HCT116 (cell line): ENCODE measurements at regions not wholly inside any gene's neighbourhood (a gene's known extent, or its start where the extent isn't known, plus 50 kb on each side); places are given as distances from the start of the nearest gene placed in this dataset.

Experiments used
- ATAC-seq: fragments of 200-7000 bp; cut with Tn5 transposase; 2 replicates; pipeline ENCODE4 v1.9.1; 2020; ENCODE audit warnings: mild to moderate bottlenecking, moderate library complexity
- BruUV-seq: library from RNA; stranded (reverse); fragments of 400-500 nt; replicated peaks from 2 replicates; lab custom pipeline; 2021; lab: Mats Ljungman, UMichigan
- CTCF ChIA-PET: fragments of 300-600 bp; sonication (Branson Sonifier 250); formaldehyde crosslinking; loops from one replicate; lab custom pipeline; 2021; ENCODE audit warnings: antibody characterized with exemption; lab: Charles Lee
- POLR2A ChIA-PET: fragments of 300-600, 350-600 bp; sonication (Branson Sonifier 250); formaldehyde crosslinking; loops from one replicate; lab custom pipeline; 2021; ENCODE audit warnings: antibody characterized with exemption; lab: Charles Lee
- RAD21 ChIA-PET, 2 experiments: fragments of 300-600 bp; sonication (Branson Sonifier 250); formaldehyde crosslinking; loops; one replicate each; lab custom pipeline; 2023; ENCODE audit warnings: low total read pairs in 2 of 2; ENCODE audit not compliant: uncharacterized antibody in 2 of 2, unreplicated experiment in 2 of 2, low non-redundant PET in 1 of 2; lab: Charles Lee
- DNase-seq: peaks from one replicate; pipeline ENCODE4 v3.0.0-alpha.2; 2010; ENCODE audit warnings: low read depth, low spot score
- H2AFZ ChIP-seq: fragments of 200-600 bp; shearing (Covaris generic), sonication (generic); 2 replicates; pipeline ENCODE4 v1.6.1; 2017; ENCODE audit warnings: low read depth, mixed run types, mixed read lengths, antibody characterized with exemption, low read length; ENCODE audit not compliant: poor library complexity, severe bottlenecking
- H3K27ac ChIP-seq: 2 replicates; pipeline ENCODE4 v1.5.1; 2012; ENCODE audit warnings: low read depth, low read length
- H3K27me3 ChIP-seq: fragments of 200-600 bp; sonication (generic); 2 replicates; pipeline ENCODE4 v1.6.1; 2016; ENCODE audit warnings: mixed run types, low read length, mixed read lengths; ENCODE audit not compliant: insufficient read depth
- H3K36me3 ChIP-seq, 2 experiments: fragments of 200-500 bp in 1 of 2; fragments of 200-600 bp in 1 of 2; sonication (Bioruptor generic) in 1 of 2; sonication (generic) in 1 of 2; 2 replicates each; pipeline versions ENCODE4 v1.5.1 to v1.6.1; 2014 to 2016; ENCODE audit warnings: low read length in 2 of 2, inconsistent platforms in 1 of 2, mixed read lengths in 1 of 2, mixed run types in 1 of 2; ENCODE audit not compliant: insufficient read depth in 2 of 2, control insufficient read depth in 1 of 2
- H3K4me1 ChIP-seq, 2 experiments: fragments of 200-600 bp in 1 of 2; sonication (generic) in 1 of 2; 2 replicates each; pipeline versions ENCODE4 v1.5.1 to v1.6.1; 2012 to 2017; ENCODE audit warnings: low read length in 2 of 2, inconsistent platforms in 1 of 2, mild to moderate bottlenecking in 1 of 2, mixed read lengths in 1 of 2, mixed run types in 1 of 2, moderate library complexity in 1 of 2; ENCODE audit not compliant: insufficient read depth in 2 of 2, control insufficient read depth in 1 of 2
- H3K4me2 ChIP-seq: fragments of 200-600 bp; sonication (generic); 2 replicates; pipeline ENCODE4 v1.6.1; 2017; ENCODE audit warnings: mixed run types, low read length, mixed read lengths
- H3K4me3 ChIP-seq, 2 experiments: fragments of 200-600 bp in 1 of 2; sonication (generic) in 1 of 2; replicated peaks in 1 of 2; 2 replicates each; pipeline ENCODE4 v1.5.1; 2011 to 2016; ENCODE audit warnings: low read length in 2 of 2, control low read depth in 1 of 2, low read depth in 1 of 2, mild to moderate bottlenecking in 1 of 2, mixed read lengths in 1 of 2, mixed run types in 1 of 2
- H3K79me2 ChIP-seq: fragments of 200-600 bp; sonication (generic); 2 replicates; pipeline ENCODE4 v1.6.1; 2017; ENCODE audit warnings: mild to moderate bottlenecking, mixed run types, low read length, moderate library complexity, mixed read lengths; ENCODE audit not compliant: insufficient read depth
- H3K9ac ChIP-seq: fragments of 200-600 bp; sonication (generic); 2 replicates; pipeline ENCODE4 v1.6.1; 2016; ENCODE audit warnings: low read length, mixed read lengths
- H3K9me2 ChIP-seq: fragments of 200-600 bp; sonication (generic), shearing (Covaris generic); 2 replicates; pipeline ENCODE4 v1.6.1; 2017; ENCODE audit warnings: mixed run types, mild to moderate bottlenecking, moderate library complexity; ENCODE audit not compliant: insufficient read depth
- H3K9me3 ChIP-seq, 2 experiments: fragments of 200-500 bp in 1 of 2; fragments of 200-600 bp in 1 of 2; sonication (Bioruptor generic) in 1 of 2; sonication (generic) in 1 of 2; 2 replicates each; pipeline ENCODE4 v1.6.1; 2014 to 2017; ENCODE audit warnings: low read length in 2 of 2, mixed read lengths in 2 of 2, inconsistent platforms in 1 of 2, low read depth in 1 of 2, mild to moderate bottlenecking in 1 of 2, mixed run types in 1 of 2, moderate library complexity in 1 of 2; ENCODE audit not compliant: control insufficient read depth in 1 of 2, insufficient read depth in 1 of 2
- H4K20me1 ChIP-seq: fragments of 200-600 bp; sonication (generic), shearing (Covaris generic); 2 replicates; pipeline ENCODE4 v1.6.1; 2017; ENCODE audit warnings: mixed run types, mild to moderate bottlenecking, moderate library complexity; ENCODE audit not compliant: insufficient read depth
- CBX3 ChIP-seq: IDR thresholded peaks from 2 replicates; pipeline ENCODE4 v1.6.1; 2012; ENCODE audit warnings: low read depth
- ELF1 ChIP-seq: IDR thresholded peaks from 2 replicates; pipeline ENCODE4 v1.6.1; 2012; ENCODE audit warnings: low read depth, borderline replicate concordance
- EZH2 ChIP-seq: fragments of 200-600 bp; sonication (generic); IDR thresholded peaks from 2 replicates; pipeline ENCODE4 v1.6.1; 2017; ENCODE audit warnings: antibody characterized with exemption, mixed run types
- JUND ChIP-seq: IDR thresholded peaks from 2 replicates; pipeline ENCODE4 v1.6.1; 2012
- MAX ChIP-seq: IDR thresholded peaks from 2 replicates; pipeline ENCODE4 v1.6.1; 2012
- POLR2AphosphoS5 ChIP-seq: IDR thresholded peaks from 2 replicates; pipeline ENCODE4 v1.6.1; 2011; ENCODE audit warnings: mild to moderate bottlenecking, low read depth, low read length, moderate library complexity
- REST ChIP-seq: IDR thresholded peaks from 2 replicates; pipeline ENCODE4 v1.6.1; 2012; ENCODE audit warnings: low read depth
- SIN3A ChIP-seq: IDR thresholded peaks from 2 replicates; pipeline ENCODE4 v1.6.1; 2012; ENCODE audit warnings: low read depth
- SRF ChIP-seq: IDR thresholded peaks from 2 replicates; pipeline ENCODE4 v1.6.1; 2012; ENCODE audit warnings: low read depth
- YY1 ChIP-seq: IDR thresholded peaks from 2 replicates; pipeline ENCODE4 v1.6.1; 2011; ENCODE audit warnings: low read length, low read depth, moderate library complexity, mild to moderate bottlenecking; ENCODE audit not compliant: insufficient replicate concordance; ENCODE audit errors: extremely low read depth
- ZBTB33 ChIP-seq: IDR thresholded peaks from 2 replicates; pipeline ENCODE4 v1.6.1; 2011; ENCODE audit warnings: mild to moderate bottlenecking, low read length, moderate library complexity; ENCODE audit not compliant: insufficient replicate concordance; ENCODE audit errors: extremely low read depth
- ZNF274 ChIP-seq: fragments of 200-500 bp; sonication (Bioruptor generic); IDR thresholded peaks from 2 replicates; pipeline ENCODE4 v1.6.1; 2014; ENCODE audit warnings: mild to moderate bottlenecking, low read depth, low read length, inconsistent platforms
- intact Hi-C: fragments of 100-400 bp; cut with micrococcal nuclease; formaldehyde crosslinking; loops from 2 replicates; pipeline ENCODE4 v1.10.0; 2022

GRCh38 chr13:30042272-30042671 is 191.9 kb upstream of the UBL3 start:
- H3K9ac ChIP-seq = no peak overlapping the region
- H3K27me3 ChIP-seq = peaks cover 24% of the 10 kb centered on the region; the same call in 1 of the 2 replicates
- DNase-seq (no peak), ATAC-seq (no peak)
- no peaks in the 10 kb centered on the region for H3K79me2 ChIP-seq
- intact Hi-C loops = no loop called here
- H3K36me3 ChIP-seq = no peaks in the 10 kb centered on the region
- no peak overlapping the region for H2AFZ ChIP-seq
- BruUV-seq = no TSS peak
- H3K4me2 ChIP-seq = no peak overlapping the region
- H4K20me1 ChIP-seq = no peaks in the 10 kb centered on the region
- no peak overlapping the region for H3K27ac ChIP-seq
- H3K4me1 ChIP-seq = no peaks in the 10 kb centered on the region
- TF ChIP-seq REST = no peak
- TF ChIP-seq ZNF274 = no peak
- TF ChIP-seq EZH2 = no peak
- no peak for TF ChIP-seq JUND
- RAD21 ChIA-PET = no interaction called here
- CTCF ChIA-PET = no interaction called here
- POLR2A ChIA-PET = no interaction called here
- H3K4me3 ChIP-seq = no peak overlapping the region
- no peaks in the 10 kb centered on the region for H3K9me3 ChIP-seq
- H3K9me2 ChIP-seq = no peaks in the 10 kb centered on the region

GRCh38 chr13:30039511-30039911 is 189.1 kb upstream of the UBL3 start:
- intact Hi-C loops = no loop called here
- RAD21 ChIA-PET = no interaction called here
- H3K9me2 ChIP-seq = no peaks in the 10 kb centered on the region
- H2AFZ ChIP-seq = no peak overlapping the region
- no peak overlapping the region for H3K9ac ChIP-seq
- no peaks in the 10 kb centered on the region for H3K36me3 ChIP-seq
- CTCF ChIA-PET = no interaction called here
- no peak overlapping the region for H3K4me2 ChIP-seq
- ATAC-seq = no peak
- no peak overlapping the region for H3K4me3 ChIP-seq
- no TSS peak for BruUV-seq
- H3K27ac ChIP-seq = no peak overlapping the region
- no peaks in the 10 kb centered on the region for H3K4me1 ChIP-seq
- H3K9me3 ChIP-seq = no peaks in the 10 kb centered on the region
- TF ChIP-seq POLR2AphosphoS5 (no peak), ZNF274 (no peak), CBX3 (no peak), SIN3A (no peak), EZH2 (no peak), YY1 (no peak), ZBTB33 (no peak), MAX (no peak), ELF1 (no peak), SRF (no peak)
- TF ChIP-seq, all 23 proteins: peak for 0
- peaks cover 39% of the 10 kb centered on the region for H3K27me3 ChIP-seq
- no peak for DNase-seq
- POLR2A ChIA-PET = no interaction called here
- no peaks in the 10 kb centered on the region for H3K79me2 ChIP-seq
- H4K20me1 ChIP-seq = no peaks in the 10 kb centered on the region
